ENCODE measurements at regions not wholly inside any gene's neighbourhood (a gene's known extent, or its start where the extent isn't known, plus 50 kb on each side); places are given as distances from the start of the nearest gene placed in this dataset.

DNA sequence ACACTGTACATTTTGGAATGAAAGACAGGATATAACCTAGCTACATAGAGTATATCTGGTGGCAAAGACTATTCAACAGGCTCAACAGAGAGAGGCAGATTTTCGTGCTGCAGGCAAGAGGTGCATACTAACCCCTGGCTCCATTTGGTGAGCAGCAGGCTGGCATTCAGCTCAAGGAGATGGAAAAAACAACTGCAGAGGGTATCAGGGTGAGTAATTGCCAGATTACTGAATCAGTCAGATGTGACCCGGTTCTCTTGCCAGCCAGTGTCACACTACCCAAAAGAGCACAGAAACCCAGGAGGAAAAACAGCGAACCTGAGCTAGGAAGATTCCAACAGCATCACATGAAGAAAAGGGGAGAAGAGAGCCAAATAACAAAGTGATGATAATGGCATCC is 130.4 kb upstream of the PRLR start (continued):
- TF ChIP-seq, protein P1, sequence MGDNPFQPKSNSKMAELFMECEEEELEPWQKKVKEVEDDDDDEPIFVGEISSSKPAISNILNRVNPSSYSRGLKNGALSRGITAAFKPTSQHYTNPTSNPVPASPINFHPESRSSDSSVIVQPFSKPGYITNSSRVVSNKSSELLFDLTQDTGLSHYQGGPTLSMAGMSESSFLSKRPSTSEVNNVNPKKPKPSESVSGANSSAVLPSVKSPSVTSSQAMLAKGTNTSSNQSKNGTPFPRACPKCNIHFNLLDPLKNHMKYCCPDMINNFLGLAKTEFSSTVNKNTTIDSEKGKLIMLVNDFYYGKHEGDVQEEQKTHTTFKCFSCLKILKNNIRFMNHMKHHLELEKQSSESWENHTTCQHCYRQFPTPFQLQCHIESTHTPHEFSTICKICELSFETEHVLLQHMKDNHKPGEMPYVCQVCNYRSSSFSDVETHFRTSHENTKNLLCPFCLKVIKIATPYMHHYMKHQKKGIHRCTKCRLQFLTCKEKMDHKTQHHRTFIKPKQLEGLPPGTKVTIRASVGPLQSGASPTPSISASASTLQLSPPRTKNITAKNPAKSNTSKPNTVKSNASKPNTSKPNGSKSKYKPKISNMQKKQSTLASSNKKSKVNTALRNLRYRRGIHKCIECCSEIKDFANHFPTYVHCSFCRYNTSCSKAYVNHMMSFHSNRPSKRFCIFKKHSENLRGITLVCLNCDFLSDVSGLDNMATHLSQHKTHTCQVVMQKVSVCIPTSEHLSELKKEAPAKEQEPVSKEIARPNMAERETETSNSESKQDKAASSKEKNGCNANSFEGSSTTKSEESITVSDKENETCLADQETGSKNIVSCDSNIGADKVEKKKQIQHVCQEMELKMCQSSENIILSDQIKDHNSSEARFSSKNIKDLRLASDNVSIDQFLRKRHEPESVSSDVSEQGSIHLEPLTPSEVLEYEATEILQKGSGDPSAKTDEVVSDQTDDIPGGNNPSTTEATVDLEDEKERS (CRISPR knock-in tag; IDR thresholded peaks at IDR 0.05), result no peak
- no peak for TF ChIP-seq SKI (IDR thresholded peaks at IDR 0.05; ENCODE audit: partially characterized antibody)
- TF ChIP-seq DBP (CRISPR knock-in tag; IDR thresholded peaks at IDR 0.05; ENCODE audit: not compliant biosample characterization), result no peak
- TF ChIP-seq ZGPAT (CRISPR knock-in tag; IDR thresholded peaks at IDR 0.05), result no peak
- TF ChIP-seq MEIS1 (CRISPR knock-in tag; IDR thresholded peaks at IDR 0.05; ENCODE audit: borderline replicate concordance), result no peak
- no peak for TF ChIP-seq ZNF749 (CRISPR knock-in tag; IDR thresholded peaks at IDR 0.05; ENCODE audit: borderline replicate concordance)
- no peak for TF ChIP-seq KDM5A (IDR thresholded peaks at IDR 0.05; ENCODE audit: borderline replicate concordance, low read length)

- no TSS peak for BruUV-seq (replicated peaks)
- H3K4me3 ChIP-seq (replicated peaks in 1 of 3; ENCODE audit: insufficient read depth in 1 of 3, low read depth in 2 of 3, low read length in 3 of 3), result no peak overlapping the region
- H3K27ac ChIP-seq (ENCODE audit: extremely low read length, insufficient read depth, low read length), result no peak overlapping the region
- H3K4me2 ChIP-seq (ENCODE audit: low read depth, low read length), result no peak overlapping the region
- no peaks in the 10 kb centered on the region for H3K79me2 ChIP-seq (ENCODE audit: insufficient read depth, low read length)
- no peak for DNase-seq (ENCODE audit: low spot score)
- in situ Hi-C loops (cut with HindIII; ENCODE audit: extremely low pct_ligation_motif_present, low pct_unique_long_range_greater_than_20kb), result no loop called here
- no peak overlapping the region for H3K9ac ChIP-seq (ENCODE audit: insufficient read depth, low read depth, low read length)
- H2AFZ ChIP-seq (ENCODE audit: low read length), result no peak overlapping the region
- ATAC-seq, result no peak
- intact Hi-C loops (cut with micrococcal nuclease; ENCODE audit: unreplicated experiment), result no loop called here
- WGBS (ENCODE audit: low lambda C conversion rate), result 38% methylated on average over 1 of the region's 1 CpG
- FAIRE-seq, result no peak
- no peaks in the 10 kb centered on the region for H3K9me3 ChIP-seq (ENCODE audit: low read length)
- H3K36me3 ChIP-seq (replicated peaks in 1 of 2; ENCODE audit: control insufficient read depth in 1 of 2, insufficient read depth in 2 of 2, low read length in 2 of 2), result no peaks in the 10 kb centered on the region
- no peak for TF ChIP-seq ZNF670 (CRISPR knock-in tag; IDR thresholded peaks at IDR 0.05; ENCODE audit: borderline replicate concordance)
- TF ChIP-seq KLF12 (CRISPR knock-in tag; IDR thresholded peaks at IDR 0.05; ENCODE audit: borderline replicate concordance), result no peak
- H4K20me1 ChIP-seq (ENCODE audit: insufficient read depth, low read length), result no peaks in the 10 kb centered on the region
- POLR2A ChIA-PET, result no interaction called here
- H3K27me3 ChIP-seq (ENCODE audit: control insufficient read depth in 1 of 2, insufficient read depth in 2 of 2, low read length in 2 of 2), result peaks cover 0 to 1% of the 10 kb centered on the region in 2 experiments; a peak in 1 of 5 replicates
- CTCF ChIA-PET (ENCODE audit: low intra/inter-chr PET ratio, low total read pairs), result no interaction called here
- H3K4me1 ChIP-seq (ENCODE audit: insufficient read depth, low read length), result no peaks in the 10 kb centered on the region
These were observed 129.6 kb upstream of the PRLR start for GRCh38 chr5:35359859-35360258.

Data from HepG2 (cell line).